ENCODE measurements at regions not wholly inside any gene's neighbourhood (a gene's known extent, or its start where the extent isn't known, plus 50 kb on each side); places are given as distances from the start of the nearest gene placed in this dataset.

GRCh38 chr9:79369676-79370075 is 202.1 kb upstream of the TLE4 start:
- H3K79me2 ChIP-seq (ENCODE audit: low read length), result no peaks in the 10 kb centered on the region

GRCh38 chr9:79371301-79371700 is 200.5 kb upstream of the TLE4 start:
- Histone ChIP-seq H3K4me3 (ENCODE audit: low read length) (no peak overlapping the region), H3K4me1 (ENCODE audit: low read length) (no peaks in the 10 kb centered on the region), H3K79me2 (ENCODE audit: low read length) (no peaks in the 10 kb centered on the region), H2AFZ (ENCODE audit: low read length) (no peak overlapping the region), H4K20me1 (ENCODE audit: insufficient read depth, low read length) (no peaks in the 10 kb centered on the region), H3K27me3 (replicated peaks; ENCODE audit: insufficient read depth, low read length) (no peaks in the 10 kb centered on the region), H3K4me2 (ENCODE audit: low read depth, low read length) (no peak overlapping the region), H3K9ac (ENCODE audit: low read length) (no peak overlapping the region), H3K27ac (ENCODE audit: low read length) (no peak overlapping the region), H3K9me3 (replicated peaks; ENCODE audit: insufficient read depth, low read length) (no peaks in the 10 kb centered on the region), H3K36me3 (replicated peaks; ENCODE audit: insufficient read depth, low read length) (no peaks in the 10 kb centered on the region), H3K9me2 (replicated peaks; ENCODE audit: insufficient read depth, low read length) (no peaks in the 10 kb centered on the region), H3F3A (ENCODE audit: insufficient read depth, low read length) (no peaks in the 10 kb centered on the region)
- TF ChIP-seq CTCF (IDR thresholded peaks at IDR 0.05; ENCODE audit: low read length), result no peak
- TF ChIP-seq EZH2phosphoT487 (IDR thresholded peaks at IDR 0.05; ENCODE audit: low read length), result no peak
- no peak for TF ChIP-seq EZH2 (optimal IDR thresholded peaks at IDR 0.05; ENCODE audit: low read depth, low read length)
- no peak for DNase-seq

More at GRCh38 chr9:79369676-79370075, 202.1 kb upstream of the TLE4 start:
- TF ChIP-seq EZH2 (optimal IDR thresholded peaks at IDR 0.05; ENCODE audit: low read depth, low read length) (no peak), CTCF (IDR thresholded peaks at IDR 0.05; ENCODE audit: low read length) (no peak), EZH2phosphoT487 (IDR thresholded peaks at IDR 0.05; ENCODE audit: low read length) (no peak)
- no peaks in the 10 kb centered on the region for H3K9me2 ChIP-seq (replicated peaks; ENCODE audit: insufficient read depth, low read length)
- no peaks in the 10 kb centered on the region for H3K36me3 ChIP-seq (replicated peaks; ENCODE audit: insufficient read depth, low read length)
- H4K20me1 ChIP-seq (ENCODE audit: insufficient read depth, low read length), result no peaks in the 10 kb centered on the region
- no peak for DNase-seq
- no peaks in the 10 kb centered on the region for H3K27me3 ChIP-seq (replicated peaks; ENCODE audit: insufficient read depth, low read length)
- H2AFZ ChIP-seq (ENCODE audit: low read length), result no peak overlapping the region
- no peak overlapping the region for H3K9ac ChIP-seq (ENCODE audit: low read length)
- H3K4me3 ChIP-seq (ENCODE audit: low read length), result no peak overlapping the region
- no peak overlapping the region for H3K27ac ChIP-seq (ENCODE audit: low read length)
- H3K4me2 ChIP-seq (ENCODE audit: low read depth, low read length), result no peak overlapping the region
- H3F3A ChIP-seq (ENCODE audit: insufficient read depth, low read length), result no peaks in the 10 kb centered on the region
- H3K9me3 ChIP-seq (replicated peaks; ENCODE audit: insufficient read depth, low read length), result no peaks in the 10 kb centered on the region
- no peaks in the 10 kb centered on the region for H3K4me1 ChIP-seq (ENCODE audit: low read length)

- H3K27me3 ChIP-seq (replicated peaks; ENCODE audit: insufficient read depth, low read length), result no peaks in the 10 kb centered on the region
- no peak overlapping the region for H2AFZ ChIP-seq (ENCODE audit: low read length)
- no peak overlapping the region for H3K4me3 ChIP-seq (ENCODE audit: low read length)
- TF ChIP-seq EZH2 (optimal IDR thresholded peaks at IDR 0.05; ENCODE audit: low read depth, low read length) (no peak), CTCF (IDR thresholded peaks at IDR 0.05; ENCODE audit: low read length) (no peak), EZH2phosphoT487 (IDR thresholded peaks at IDR 0.05; ENCODE audit: low read length) (no peak)
- no peaks in the 10 kb centered on the region for H3K36me3 ChIP-seq (replicated peaks; ENCODE audit: insufficient read depth, low read length)
- no peaks in the 10 kb centered on the region for H3K4me1 ChIP-seq (ENCODE audit: low read length)
- H3K27ac ChIP-seq (ENCODE audit: low read length), result no peak overlapping the region
- no peak overlapping the region for H3K4me2 ChIP-seq (ENCODE audit: low read depth, low read length)
- H3K9me2 ChIP-seq (replicated peaks; ENCODE audit: insufficient read depth, low read length), result no peaks in the 10 kb centered on the region
- H3K79me2 ChIP-seq (ENCODE audit: low read length), result no peaks in the 10 kb centered on the region
- no peaks in the 10 kb centered on the region for H3F3A ChIP-seq (ENCODE audit: insufficient read depth, low read length)
- H3K9me3 ChIP-seq (replicated peaks; ENCODE audit: insufficient read depth, low read length), result no peaks in the 10 kb centered on the region
- H3K9ac ChIP-seq (ENCODE audit: low read length), result no peak overlapping the region
- no peak for DNase-seq
- no peaks in the 10 kb centered on the region for H4K20me1 ChIP-seq (ENCODE audit: insufficient read depth, low read length)
Observed at GRCh38 chr9:79371948-79372555, 199.7 kb upstream of the TLE4 start.
